ENCODE measurements at regions not wholly inside any gene's neighbourhood (a gene's known extent, or its start where the extent isn't known, plus 50 kb on each side); places are given as distances from the start of the nearest gene placed in this dataset.

DNA sequence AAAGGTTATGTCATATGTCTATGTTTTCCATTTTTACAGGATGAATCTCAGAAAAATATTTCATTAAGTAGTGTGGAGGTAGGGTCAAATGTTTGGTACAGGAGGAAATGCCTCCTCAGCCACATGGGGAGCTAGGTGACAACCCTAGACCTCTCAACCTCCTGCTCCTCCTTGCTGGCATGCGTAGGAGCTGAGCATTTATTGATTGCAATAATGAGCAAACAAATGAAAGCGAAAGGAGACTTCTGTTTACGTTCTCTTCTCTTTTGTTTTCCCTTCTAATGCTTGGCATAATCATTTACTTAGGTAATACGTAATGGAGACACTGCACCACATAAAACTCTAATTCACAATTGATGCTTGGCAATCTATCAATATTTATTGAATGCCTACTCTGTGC lies 95.1 kb upstream of the CCBE1 start:
- TF ChIP-seq ZFX (IDR thresholded peaks at IDR 0.05) (no peak), CTCF (IDR thresholded peaks at IDR 0.05 in 2 of 3, conservative IDR thresholded peaks at IDR 0.05 in 1 of 3; ENCODE audit: borderline replicate concordance in 1 of 3, insufficient read depth in 1 of 3, low read depth in 2 of 3, low read length in 2 of 3) (no peak), POLR2A (IDR thresholded peaks at IDR 0.05; ENCODE audit: borderline replicate concordance, extremely low read depth, insufficient read depth, insufficient read length) (no peak), ZNF274 (IDR thresholded peaks at IDR 0.05; ENCODE audit: low read depth, low read length) (no peak), POLR2AphosphoS5 (IDR thresholded peaks at IDR 0.05; ENCODE audit: low read depth, low read length) (no peak), FOSL1 (IDR thresholded peaks at IDR 0.05; ENCODE audit: low read depth) (no peak), SIN3A (IDR thresholded peaks at IDR 0.05; ENCODE audit: low read depth) (no peak)
- TF ChIP-seq, protein P1, sequence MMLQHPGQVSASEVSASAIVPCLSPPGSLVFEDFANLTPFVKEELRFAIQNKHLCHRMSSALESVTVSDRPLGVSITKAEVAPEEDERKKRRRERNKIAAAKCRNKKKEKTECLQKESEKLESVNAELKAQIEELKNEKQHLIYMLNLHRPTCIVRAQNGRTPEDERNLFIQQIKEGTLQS (IDR thresholded peaks at IDR 0.05), result no peak
